ENCODE measurements at regions not wholly inside any gene's neighbourhood (a gene's known extent, or its start where the extent isn't known, plus 50 kb on each side); places are given as distances from the start of the nearest gene placed in this dataset.

GRCh38 chr5:44729536-44729935 lies 79.2 kb upstream of the MRPS30 start:
- no peaks in the 10 kb centered on the region for H3K36me3 ChIP-seq (ENCODE audit: insufficient read depth, low read length)
- no peak for TF ChIP-seq EZH2 (IDR thresholded peaks at IDR 0.05; ENCODE audit: insufficient read depth, low read length)
- no peak for TF ChIP-seq CTCF (IDR thresholded peaks at IDR 0.05; ENCODE audit: insufficient read depth, low read depth, low read length)
- no peak overlapping the region for H3K27ac ChIP-seq (ENCODE audit: low read depth, low read length)
- Mint-ChIP-seq H3K9me3 (ENCODE audit: unreplicated experiment) (peaks cover 3% of the 10 kb centered on the region), H3K4me3 (ENCODE audit: unreplicated experiment) (no peak overlapping the region), H3K4me1 (ENCODE audit: low read depth, unreplicated experiment) (no peaks in the 10 kb centered on the region), H3K27ac (ENCODE audit: unreplicated experiment) (no peak overlapping the region), H3K36me3 (ENCODE audit: low read depth, unreplicated experiment) (no peaks in the 10 kb centered on the region), H3K27me3 (ENCODE audit: low read depth, unreplicated experiment) (no peaks in the 10 kb centered on the region)
- no peaks in the 10 kb centered on the region for H3K9me3 ChIP-seq (ENCODE audit: insufficient read depth, low read depth, low read length)
- H2AFZ ChIP-seq (ENCODE audit: low read depth, low read length) = no peak overlapping the region
- DNase-seq (ENCODE audit: low read depth) (no peak), FAIRE-seq (no peak)
- H3K4me1 ChIP-seq (ENCODE audit: insufficient read depth, low read length) = no peaks in the 10 kb centered on the region
- H4K20me1 ChIP-seq (ENCODE audit: insufficient read depth, low read length) = no peaks in the 10 kb centered on the region
- no peaks in the 10 kb centered on the region for H3K79me2 ChIP-seq (ENCODE audit: insufficient read depth, low read length)
- no peak overlapping the region for H3K4me3 ChIP-seq (ENCODE audit: insufficient read depth, low read depth, low read length)
- no peaks in the 10 kb centered on the region for H3K27me3 ChIP-seq (ENCODE audit: insufficient read depth, low read length)
- H3K4me2 ChIP-seq (ENCODE audit: low read length) = no peak overlapping the region
- H3K9ac ChIP-seq (ENCODE audit: low read length) = no peak overlapping the region

- Histone ChIP-seq H3K4me1 (ENCODE audit: insufficient read depth, low read length) (no peaks in the 10 kb centered on the region), H3K27ac (ENCODE audit: low read depth, low read length) (no peak overlapping the region), H3K79me2 (ENCODE audit: insufficient read depth, low read length) (no peaks in the 10 kb centered on the region), H4K20me1 (ENCODE audit: insufficient read depth, low read length) (no peaks in the 10 kb centered on the region), H3K9ac (ENCODE audit: low read length) (no peak overlapping the region), H3K27me3 (ENCODE audit: insufficient read depth, low read length) (no peaks in the 10 kb centered on the region), H3K4me2 (ENCODE audit: low read length) (no peak overlapping the region), H3K4me3 (ENCODE audit: insufficient read depth, low read depth, low read length) (no peak overlapping the region), H3K36me3 (ENCODE audit: insufficient read depth, low read length) (no peaks in the 10 kb centered on the region), H2AFZ (ENCODE audit: low read depth, low read length) (no peak overlapping the region), H3K9me3 (ENCODE audit: insufficient read depth, low read depth, low read length) (no peaks in the 10 kb centered on the region)
- no peak for FAIRE-seq
- no peak for DNase-seq (ENCODE audit: low read depth)
- Mint-ChIP-seq H3K4me1 (ENCODE audit: low read depth, unreplicated experiment) (no peaks in the 10 kb centered on the region), H3K27me3 (ENCODE audit: low read depth, unreplicated experiment) (no peaks in the 10 kb centered on the region), H3K27ac (ENCODE audit: unreplicated experiment) (no peak overlapping the region), H3K9me3 (ENCODE audit: unreplicated experiment) (peaks cover 3% of the 10 kb centered on the region), H3K4me3 (ENCODE audit: unreplicated experiment) (no peak overlapping the region), H3K36me3 (ENCODE audit: low read depth, unreplicated experiment) (no peaks in the 10 kb centered on the region)
- TF ChIP-seq EZH2 (IDR thresholded peaks at IDR 0.05; ENCODE audit: insufficient read depth, low read length) = no peak
- no peak for TF ChIP-seq CTCF (IDR thresholded peaks at IDR 0.05; ENCODE audit: insufficient read depth, low read depth, low read length)
Observed at GRCh38 chr5:44727100-44727499, 81.6 kb upstream of the MRPS30 start.

DNA sequence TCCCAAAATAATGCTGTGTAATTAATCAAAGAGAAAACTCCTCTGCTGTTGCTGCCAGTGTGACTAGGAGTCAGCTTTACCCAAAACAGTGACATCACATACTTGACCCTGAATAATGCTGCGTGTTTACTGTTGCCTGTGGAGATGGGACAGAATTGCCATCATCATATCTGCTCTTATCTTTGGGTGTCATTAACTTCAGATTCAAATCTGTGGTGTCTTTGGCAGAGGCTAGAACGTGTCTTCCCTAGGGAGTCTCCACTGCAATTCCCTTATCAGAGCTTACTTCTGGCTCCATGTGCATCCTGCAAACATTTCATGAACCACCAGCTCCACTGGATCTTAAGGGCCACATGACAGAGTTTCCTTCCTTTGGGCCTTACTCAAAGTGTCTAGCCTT lies 88.9 kb upstream of the MRPS30 start:
- no peak for TF ChIP-seq CTCF (IDR thresholded peaks at IDR 0.05; ENCODE audit: insufficient read depth, low read depth, low read length)
- TF ChIP-seq EZH2 (IDR thresholded peaks at IDR 0.05; ENCODE audit: insufficient read depth, low read length) = no peak
- H3K79me2 ChIP-seq (ENCODE audit: insufficient read depth, low read length) = no peaks in the 10 kb centered on the region
- no peak overlapping the region for H3K27ac ChIP-seq (ENCODE audit: low read depth, low read length)
- H3K27me3 ChIP-seq (ENCODE audit: insufficient read depth, low read length) = no peaks in the 10 kb centered on the region
- H4K20me1 ChIP-seq (ENCODE audit: insufficient read depth, low read length) = no peaks in the 10 kb centered on the region
- Mint-ChIP-seq H3K4me1 (ENCODE audit: low read depth, unreplicated experiment) (peaks cover 7% of the 10 kb centered on the region), H3K4me3 (ENCODE audit: unreplicated experiment) (no peak overlapping the region), H3K36me3 (ENCODE audit: low read depth, unreplicated experiment) (no peaks in the 10 kb centered on the region), H3K27me3 (ENCODE audit: low read depth, unreplicated experiment) (no peaks in the 10 kb centered on the region), H3K27ac (ENCODE audit: unreplicated experiment) (no peak overlapping the region), H3K9me3 (ENCODE audit: unreplicated experiment) (no peaks in the 10 kb centered on the region)
- FAIRE-seq (no peak), DNase-seq (ENCODE audit: low read depth) (no peak)
- no peak overlapping the region for H2AFZ ChIP-seq (ENCODE audit: low read depth, low read length)
- no peak overlapping the region for H3K4me3 ChIP-seq (ENCODE audit: insufficient read depth, low read depth, low read length)
- no peak overlapping the region for H3K4me2 ChIP-seq (ENCODE audit: low read length)
- no peak overlapping the region for H3K9ac ChIP-seq (ENCODE audit: low read length)
- H3K36me3 ChIP-seq (ENCODE audit: insufficient read depth, low read length) = no peaks in the 10 kb centered on the region
- H3K9me3 ChIP-seq (ENCODE audit: insufficient read depth, low read depth, low read length) = no peaks in the 10 kb centered on the region
- no peaks in the 10 kb centered on the region for H3K4me1 ChIP-seq (ENCODE audit: insufficient read depth, low read length)

Measured in astrocyte (in vitro differentiated cells and primary cell).